ENCODE measurements at regions not wholly inside any gene's neighbourhood (a gene's known extent, or its start where the extent isn't known, plus 50 kb on each side); places are given as distances from the start of the nearest gene placed in this dataset.
A peak's percentile ranks its signal among the peaks of the same experiment; 100 is the strongest.
"Not testable (repeated sequence)": the region's sequence is repeated elsewhere in the genome, so short reads cannot be mapped to it uniquely, and the experiment has no call there.

GRCh38 chr18:56443166-56443907 lies 195.1 kb downstream of the TXNL1 start:
- DNase-seq = no peak

- DNase-seq = not testable (repeated sequence)
These were observed 199.9 kb downstream of the TXNL1 start for GRCh38 chr18:56438480-56438879.

GRCh38 chr18:56436651-56437050 lies 201.7 kb downstream of the TXNL1 start:
- no peak for DNase-seq

DNA sequence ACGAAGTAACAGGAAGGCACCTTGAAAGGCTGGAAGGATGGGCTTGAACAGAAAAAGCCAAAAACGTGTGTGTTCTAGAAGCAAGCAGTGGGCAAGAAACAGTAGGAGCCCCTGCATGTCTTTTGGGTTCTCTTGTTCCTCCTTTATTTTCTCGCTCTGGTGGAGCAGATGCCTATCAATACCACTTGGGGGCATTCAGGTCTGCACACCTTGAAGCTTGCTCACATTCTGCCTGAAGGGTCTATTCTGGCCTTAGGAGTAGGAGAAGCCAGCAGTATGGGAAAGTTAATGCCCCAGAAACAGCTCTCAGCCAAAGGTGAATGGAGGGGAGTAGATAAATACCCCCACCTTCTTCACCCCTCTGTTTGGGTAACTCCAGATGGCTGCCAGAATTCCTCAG lies 204.5 kb downstream of the TXNL1 start:
- no peak for DNase-seq

- no peak for DNase-seq
These were observed 206.8 kb downstream of the TXNL1 start for GRCh38 chr18:56431551-56431950.

DNA sequence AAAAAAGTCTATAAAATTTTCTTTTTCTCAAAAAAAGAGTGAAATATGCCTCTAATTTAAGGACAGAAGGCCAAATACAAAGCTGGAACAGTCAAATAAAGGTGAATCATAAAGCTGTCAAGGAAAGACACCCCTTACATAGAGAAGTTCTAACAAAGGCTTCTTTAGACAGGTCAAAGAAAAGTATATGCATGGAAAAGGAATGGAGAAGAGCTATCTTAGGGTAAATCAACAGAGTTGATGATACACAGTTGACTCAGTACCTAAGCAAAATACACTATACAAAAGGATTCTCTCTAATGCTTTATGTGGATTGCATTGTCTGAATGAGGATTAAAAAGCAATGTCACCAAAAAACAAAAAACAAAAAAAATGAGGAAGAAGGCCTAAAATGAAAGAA lies 214.8 kb downstream of the TXNL1 start:
- no peak for DNase-seq

DNA sequence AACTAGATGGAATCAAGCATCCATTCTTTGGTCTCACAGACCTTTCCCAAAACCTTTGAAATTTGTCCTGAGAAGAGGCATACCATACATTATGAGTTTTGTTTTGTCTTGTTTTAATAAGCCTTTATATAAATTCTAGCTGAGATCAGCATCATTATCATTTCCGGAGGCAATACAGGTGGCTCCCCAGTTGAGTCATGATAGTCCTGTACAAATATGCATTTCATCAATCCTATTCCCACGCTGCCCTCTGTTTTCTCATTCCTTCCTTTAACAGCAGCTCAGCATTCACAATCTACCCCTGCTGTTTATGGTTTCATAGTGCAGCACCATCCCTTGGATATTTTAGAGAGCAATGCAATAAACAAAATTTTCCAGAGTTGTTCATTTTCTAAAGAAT lies 216.7 kb downstream of the TXNL1 start:
- DNase-seq = no peak

- DNase-seq = not testable (repeated sequence)
These were observed 217.5 kb downstream of the TXNL1 start for GRCh38 chr18:56420868-56421267.

DNA sequence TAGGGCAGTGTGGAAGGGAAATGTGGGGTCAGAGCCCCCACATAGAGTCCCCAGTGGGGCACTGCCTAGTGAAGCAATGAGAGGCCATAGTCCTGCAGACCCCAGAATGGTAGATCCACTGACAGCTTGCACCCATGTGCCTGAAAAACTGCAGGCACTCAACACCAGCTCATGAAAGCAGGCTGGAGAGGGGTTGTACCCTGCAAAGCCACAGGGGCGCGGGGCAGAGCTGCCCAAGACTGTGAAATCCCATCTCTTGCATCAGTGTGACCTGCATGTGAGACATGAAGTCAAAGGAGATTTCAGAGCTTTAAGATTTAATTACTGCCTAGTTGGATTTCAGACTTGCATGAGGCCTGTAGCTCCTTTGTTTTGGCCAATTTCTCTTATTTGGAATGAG lies 224.0 kb downstream of the TXNL1 start:
- DNase-seq = no peak

- no peak for DNase-seq
These were observed 224.5 kb downstream of the TXNL1 start for GRCh38 chr18:56413862-56414261.

DNA sequence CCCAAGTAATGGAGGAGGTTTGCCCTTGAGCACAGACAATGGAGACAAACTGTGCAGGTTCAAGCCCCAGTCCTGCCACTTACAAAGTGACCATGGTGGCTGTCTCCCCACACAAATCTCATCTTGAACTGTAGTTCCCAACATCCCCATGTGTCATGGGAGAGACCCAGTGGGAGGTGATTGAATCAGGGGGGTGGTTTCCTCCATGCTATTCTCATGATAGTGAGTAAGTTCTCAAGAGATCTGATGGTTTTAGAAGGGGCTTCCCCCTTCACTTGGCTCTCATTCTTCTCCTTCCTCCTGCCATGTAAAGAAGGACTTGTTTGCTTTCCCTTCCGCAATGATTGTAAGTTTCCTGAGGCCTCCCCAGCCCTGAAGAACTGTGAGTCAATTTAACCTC lies 225.4 kb downstream of the TXNL1 start:
- no peak for DNase-seq

DNA sequence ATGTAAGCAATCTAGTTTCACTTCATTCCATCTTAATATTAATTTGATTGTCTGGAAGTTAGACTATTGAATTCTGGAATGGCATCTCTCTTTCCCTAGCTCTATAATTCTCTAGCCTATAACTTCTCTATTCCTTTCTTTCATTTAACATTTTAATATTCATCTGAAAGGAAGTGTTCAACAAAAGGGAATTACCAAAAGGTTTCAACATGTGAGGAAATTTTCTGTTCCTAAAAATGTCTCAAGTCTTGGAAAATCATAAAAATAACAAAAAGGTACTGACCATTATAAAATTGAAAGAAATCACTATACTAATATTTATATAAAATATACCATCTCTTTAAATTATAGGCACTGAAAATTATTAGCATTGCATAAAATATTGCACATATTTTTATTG lies 228.7 kb downstream of the TXNL1 start:
- DNase-seq = no peak

DNA sequence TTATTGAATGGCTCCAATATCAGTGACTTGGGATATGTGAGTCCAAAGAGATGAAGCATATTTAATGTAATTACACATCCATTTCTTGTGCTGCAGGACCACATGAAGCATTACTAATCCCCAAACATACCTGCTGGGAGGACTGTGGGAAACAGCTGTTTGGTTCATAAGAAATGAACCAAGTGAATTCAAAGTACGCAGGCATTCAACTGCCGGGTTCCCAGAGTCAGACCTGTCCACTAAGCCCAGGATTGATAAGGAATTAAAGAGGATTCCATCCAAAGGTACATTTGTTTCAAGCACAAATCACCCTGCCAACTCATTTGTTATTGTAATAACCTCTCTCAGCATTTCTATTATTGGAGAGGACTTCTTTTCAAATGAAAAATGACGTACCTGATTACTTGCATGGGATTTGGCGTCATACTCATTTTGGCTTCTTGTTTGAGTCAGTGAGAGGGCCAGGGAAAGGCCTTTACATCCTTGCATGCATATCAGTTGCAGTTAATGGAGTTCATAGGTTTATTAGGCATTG lies 230.7 kb downstream of the TXNL1 start:
- no peak for DNase-seq

DNA sequence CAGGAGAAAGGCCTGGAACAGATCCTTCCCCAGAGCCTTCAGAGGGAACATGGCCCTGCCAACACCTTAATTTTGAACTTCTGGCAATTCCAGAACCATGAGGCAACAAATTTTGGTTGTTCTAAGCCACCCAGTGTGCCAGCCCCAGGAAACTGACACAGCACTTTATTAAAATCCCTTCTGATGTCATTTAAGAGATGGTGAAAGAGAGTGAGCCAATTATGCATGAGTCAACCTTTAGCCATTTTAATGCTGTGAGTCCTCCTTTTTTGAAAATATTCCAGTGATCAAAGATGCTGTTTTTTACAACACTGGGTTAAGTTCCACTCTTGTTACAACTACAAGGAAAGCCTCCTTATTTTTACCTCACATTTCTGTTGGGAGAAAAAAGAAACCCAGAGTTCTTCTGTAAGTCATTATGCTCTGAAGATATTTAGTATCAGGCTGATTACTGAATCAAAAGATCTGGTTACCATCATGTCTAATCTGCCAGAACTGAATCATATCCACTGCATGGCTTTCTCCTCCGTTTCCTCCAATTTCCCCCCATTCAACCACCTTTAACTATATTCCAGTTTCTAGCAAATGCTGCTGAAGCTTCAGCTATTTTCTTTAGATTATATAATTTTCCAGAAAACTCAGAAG lies 235.4 kb downstream of the TXNL1 start:
- no peak for DNase-seq

- no peak for DNase-seq
These were observed 244.5 kb downstream of the TXNL1 start for GRCh38 chr18:56393870-56394269.

GRCh38 chr18:56391931-56392590 lies 246.3 kb downstream of the TXNL1 start:
- DNase-seq = no peak

DNA sequence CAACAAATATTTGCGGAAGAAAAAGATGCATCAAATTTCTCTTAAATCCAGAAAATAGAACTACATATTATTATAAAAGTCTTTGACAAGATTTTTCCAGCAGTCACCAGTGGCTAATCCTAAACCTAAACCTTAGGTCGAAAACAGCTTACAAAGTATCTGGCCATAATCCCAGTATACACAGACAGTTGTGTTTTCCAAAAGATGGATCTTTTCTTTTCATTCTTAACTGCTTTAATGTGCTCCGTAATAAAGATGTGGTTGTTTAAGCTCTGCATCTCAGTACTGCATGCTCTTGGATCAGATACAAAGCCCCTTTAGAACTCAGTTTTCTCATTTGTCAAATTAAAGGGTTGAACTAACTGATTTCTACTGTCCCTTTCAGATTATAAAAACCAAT lies 247.8 kb downstream of the TXNL1 start:
- peak in 1 of 51 donors; percentile 18 for DNase-seq

DNA sequence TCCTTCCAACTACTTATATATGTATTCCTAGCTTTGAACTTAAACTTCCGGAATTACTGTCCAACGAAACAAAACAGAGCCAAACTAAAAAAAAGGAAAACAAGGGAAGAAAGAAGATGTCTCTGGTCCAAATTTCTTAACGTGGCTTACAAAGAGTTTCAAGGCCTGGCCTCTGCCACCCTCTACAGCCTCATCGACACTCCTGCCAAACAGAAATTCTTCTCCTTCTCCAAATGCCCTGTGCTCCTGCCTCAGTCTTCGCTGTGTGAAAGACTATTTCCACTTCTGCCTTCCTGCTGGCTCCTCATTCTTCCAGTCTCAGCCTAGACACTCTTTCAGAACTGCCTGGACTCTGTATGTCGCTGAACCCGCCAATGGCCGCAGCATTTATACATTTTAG lies 249.2 kb downstream of the TXNL1 start:
- peak in 9 of 51 donors; percentile 1 to 31 (median 5) for DNase-seq

DNA sequence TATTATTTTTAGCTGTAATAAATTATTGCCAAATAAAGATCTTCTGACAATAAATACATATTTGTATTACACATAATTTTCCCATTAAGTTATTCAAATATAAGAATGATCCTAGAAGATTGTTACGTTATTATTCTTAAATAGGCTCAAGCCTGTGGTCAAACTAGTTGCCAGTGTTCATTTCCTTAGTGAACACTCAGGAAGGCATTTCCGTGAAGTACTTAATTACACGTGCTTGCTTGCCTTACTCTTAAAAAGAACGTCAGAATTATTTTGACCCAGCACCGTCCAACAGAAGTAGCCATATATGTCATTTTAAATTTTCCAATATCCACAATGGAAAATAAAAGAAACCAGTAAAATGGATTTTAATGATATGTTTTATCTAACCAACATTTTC lies 249.8 kb downstream of the TXNL1 start:
- no peak for DNase-seq

GRCh38 chr18:56386856-56387255 lies 251.5 kb downstream of the TXNL1 start:
- DNase-seq = no peak

DNA sequence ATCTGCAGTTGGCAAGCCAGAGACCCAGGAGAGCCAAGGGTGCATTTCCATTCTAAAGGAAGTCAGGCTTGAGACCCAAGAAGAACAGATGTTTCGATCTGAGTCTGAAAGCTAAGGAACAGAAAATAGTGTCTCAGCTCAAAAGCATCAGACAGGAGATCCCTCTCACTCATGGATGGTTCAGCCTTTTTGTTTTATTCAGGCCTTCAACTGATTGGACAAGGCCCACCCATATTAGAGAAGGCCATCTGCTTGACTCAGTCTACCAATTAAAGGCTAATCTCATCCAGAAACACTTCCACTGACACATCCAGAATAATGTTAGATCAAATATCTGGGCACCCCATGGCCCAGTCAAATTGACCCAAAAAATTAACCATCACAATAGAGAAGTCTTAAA lies 255.0 kb downstream of the TXNL1 start:
- DNase-seq = no peak

- peak in 36 of 51 donors; percentile 2 to 84 (median 39) for DNase-seq
These were observed 255.9 kb downstream of the TXNL1 start for GRCh38 chr18:56382541-56382940.

- no peak for DNase-seq
These were observed 257.2 kb downstream of the TXNL1 start for GRCh38 chr18:56381196-56381595.

All from hypothalamus (tissue), 51 donors.